ENCODE measurements at regions not wholly inside any gene's neighbourhood (a gene's known extent, or its start where the extent isn't known, plus 50 kb on each side); places are given as distances from the start of the nearest gene placed in this dataset.

GRCh38 chr10:4482659-4483058, 343.3 kb upstream of the AKR1E2 start:
- Histone ChIP-seq H3K4me3 (no peak overlapping the region), H3K4me1 (no peaks in the 10 kb centered on the region), H3K27me3 (no peaks in the 10 kb centered on the region), H3K9me3 (no peaks in the 10 kb centered on the region), H3K36me3 (no peaks in the 10 kb centered on the region), H3K27ac (no peak overlapping the region)
- no peak for TF ChIP-seq EP300 (IDR thresholded peaks at IDR 0.05)
- DNase-seq (ENCODE audit: low spot score in 2 of 2), result no peak

- TF ChIP-seq POLR2AphosphoS5 (IDR thresholded peaks at IDR 0.05) (no peak), POLR2A (IDR thresholded peaks at IDR 0.05) (no peak), EP300 (IDR thresholded peaks at IDR 0.05) (no peak)
- no peak overlapping the region for H3K4me3 ChIP-seq
- H3K27ac ChIP-seq, result no peak overlapping the region
- no peak for DNase-seq (ENCODE audit: low spot score in 2 of 2)
- H3K4me1 ChIP-seq, result no peaks in the 10 kb centered on the region
- H3K36me3 ChIP-seq, result no peaks in the 10 kb centered on the region
- H3K27me3 ChIP-seq, result no peaks in the 10 kb centered on the region
- H3K9me3 ChIP-seq, result no peaks in the 10 kb centered on the region
These were observed 344.8 kb upstream of the AKR1E2 start for GRCh38 chr10:4481192-4481591.

GRCh38 chr10:4479342-4479741, 346.7 kb upstream of the AKR1E2 start:
- DNase-seq (ENCODE audit: low spot score in 2 of 2), result no peak
- Histone ChIP-seq H3K4me1 (no peaks in the 10 kb centered on the region), H3K27me3 (no peaks in the 10 kb centered on the region), H3K36me3 (no peaks in the 10 kb centered on the region), H3K27ac (no peak overlapping the region), H3K9me3 (no peaks in the 10 kb centered on the region), H3K4me3 (no peak overlapping the region)
- no peak for TF ChIP-seq POLR2AphosphoS5 (IDR thresholded peaks at IDR 0.05)
- TF ChIP-seq POLR2A (IDR thresholded peaks at IDR 0.05), result no peak
- TF ChIP-seq EP300 (IDR thresholded peaks at IDR 0.05), result no peak
- no peak for TF ChIP-seq CTCF (IDR thresholded peaks at IDR 0.05)
- 81% methylated on average over 5 of the region's 5 CpGs for WGBS

- H3K4me1 ChIP-seq, result no peaks in the 10 kb centered on the region
- H3K27me3 ChIP-seq, result no peaks in the 10 kb centered on the region
- no peak overlapping the region for H3K4me3 ChIP-seq
- WGBS, result 81% methylated on average over 4 of the region's 4 CpGs
- TF ChIP-seq POLR2AphosphoS5 (IDR thresholded peaks at IDR 0.05) (no peak), EP300 (IDR thresholded peaks at IDR 0.05) (no peak), CTCF (IDR thresholded peaks at IDR 0.05) (no peak), POLR2A (IDR thresholded peaks at IDR 0.05) (no peak)
- H3K27ac ChIP-seq, result no peak overlapping the region
- H3K36me3 ChIP-seq, result no peaks in the 10 kb centered on the region
- no peaks in the 10 kb centered on the region for H3K9me3 ChIP-seq
- DNase-seq (ENCODE audit: low spot score in 2 of 2), result no peak
These were observed 348.3 kb upstream of the AKR1E2 start for GRCh38 chr10:4477664-4478063.

- DNase-seq (ENCODE audit: low spot score in 2 of 2), result no peak
- H3K27me3 ChIP-seq, result no peaks in the 10 kb centered on the region
- H3K27ac ChIP-seq, result no peak overlapping the region
- H3K36me3 ChIP-seq, result no peaks in the 10 kb centered on the region
- no peak overlapping the region for H3K4me3 ChIP-seq
- no peaks in the 10 kb centered on the region for H3K4me1 ChIP-seq
- 93% methylated on average over 12 of the region's 13 CpGs for WGBS
- TF ChIP-seq POLR2AphosphoS5 (IDR thresholded peaks at IDR 0.05) (no peak), POLR2A (IDR thresholded peaks at IDR 0.05) (no peak), EP300 (IDR thresholded peaks at IDR 0.05) (no peak), CTCF (IDR thresholded peaks at IDR 0.05) (no peak)
- H3K9me3 ChIP-seq, result no peaks in the 10 kb centered on the region
These were observed 350.0 kb upstream of the AKR1E2 start for GRCh38 chr10:4475827-4476490.

GRCh38 chr10:4474829-4475228, 351.2 kb upstream of the AKR1E2 start:
- H3K27me3 ChIP-seq, result no peaks in the 10 kb centered on the region
- TF ChIP-seq POLR2AphosphoS5 (IDR thresholded peaks at IDR 0.05), result no peak
- no peak for TF ChIP-seq POLR2A (IDR thresholded peaks at IDR 0.05)
- TF ChIP-seq EP300 (IDR thresholded peaks at IDR 0.05), result no peak
- TF ChIP-seq CTCF (IDR thresholded peaks at IDR 0.05), result no peak
- H3K4me3 ChIP-seq, result no peak overlapping the region
- H3K36me3 ChIP-seq, result no peaks in the 10 kb centered on the region
- 80% methylated on average over 8 of the region's 8 CpGs for WGBS
- H3K9me3 ChIP-seq, result no peaks in the 10 kb centered on the region
- DNase-seq (ENCODE audit: low spot score in 2 of 2), result no peak
- no peak overlapping the region for H3K27ac ChIP-seq
- no peaks in the 10 kb centered on the region for H3K4me1 ChIP-seq
